Colonic mucosa (tissue), 4 donors: ENCODE measurements at regions not wholly inside any gene's neighbourhood (a gene's known extent, or its start where the extent isn't known, plus 50 kb on each side); places are given as distances from the start of the nearest gene placed in this dataset.
A peak's percentile ranks its signal among the peaks of the same experiment; 100 is the strongest.

Experiments
- DNase-seq: peaks from one replicate; pipeline ENCODE4 v3.0.0-alpha.2; 2020
- H3K27ac ChIP-seq: fragments of 200-600 bp; one replicate; pipeline ENCODE4 v1.8.0; 2021
- H3K27me3 ChIP-seq: fragments of 200-600 bp; one replicate; pipeline ENCODE4 v1.8.0; 2021
- H3K36me3 ChIP-seq: fragments of 200-600 bp; one replicate; pipeline ENCODE4 v1.8.0; 2021
- H3K4me1 ChIP-seq: fragments of 200-600 bp; one replicate; pipeline ENCODE4 v1.8.0; 2021; ENCODE audit warnings: mild to moderate bottlenecking
- H3K4me3 ChIP-seq: fragments of 200-600 bp; one replicate; pipeline ENCODE4 v1.8.0; 2021
- H3K9ac ChIP-seq, 2 donors: one replicate each; pipeline ENCODE4 v1.7.0; 2013; ENCODE audit warnings: control low read depth in 2 of 2, low read depth in 2 of 2, low read length in 2 of 2
- H3K9me3 ChIP-seq: fragments of 200-600 bp; one replicate; pipeline ENCODE4 v1.8.0; 2021
- CTCF ChIP-seq: fragments of 200-600 bp; IDR thresholded peaks from one replicate; pipeline ENCODE4 v1.8.0; 2022; ENCODE audit warnings: antibody characterized with exemption, mild to moderate bottlenecking
- intact Hi-C: fragments of 100-400 bp; cut with DNase I; formaldehyde crosslinking; loops from one replicate; pipeline ENCODE4 v1.14.1; 2022
- donor health status: healthy.
- donor health status: DM: no; HTN: no; CAD: no.
- donor health status: DM: no; HTN: no; CAD: no.

GRCh38 chr1:234683127-234683860 lies 73.3 kb upstream of the IRF2BP2 start:
- Histone ChIP-seq H3K9me3 (no peaks in the 10 kb centered on the region), H3K27me3 (no peaks in the 10 kb centered on the region), H3K36me3 (no peaks in the 10 kb centered on the region), H3K9ac (no peak overlapping the region), H3K4me1 (no peaks in the 10 kb centered on the region), H3K4me3 (no peak overlapping the region), H3K27ac (no peak overlapping the region)
- no peak for TF ChIP-seq CTCF
- intact Hi-C loops: no loop called here
- DNase-seq: no peak

DNA sequence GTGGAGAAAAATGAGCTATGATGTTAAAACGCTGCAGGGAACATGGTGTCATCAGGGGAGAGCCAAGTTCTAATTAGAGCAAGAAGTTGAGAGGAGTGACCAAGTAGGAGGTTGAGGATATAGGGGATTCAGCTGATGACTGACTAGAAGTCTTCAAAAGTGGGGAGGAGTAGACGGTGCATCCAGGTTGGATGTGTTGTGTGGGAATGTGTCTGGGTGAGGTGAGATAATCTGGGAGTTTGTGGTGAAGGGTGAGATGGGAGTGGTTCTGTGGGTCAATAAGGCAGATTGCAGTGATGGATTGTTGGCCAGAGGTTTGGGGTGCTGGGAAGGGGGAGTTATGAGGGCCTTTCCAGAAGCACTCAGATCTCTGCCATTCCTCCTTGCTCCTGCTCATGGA lies 72.0 kb upstream of the IRF2BP2 start:
- H3K27ac ChIP-seq: no peak overlapping the region
- DNase-seq: no peak
- TF ChIP-seq CTCF: no peak
- no peaks in the 10 kb centered on the region for H3K9me3 ChIP-seq
- no peak overlapping the region for H3K4me3 ChIP-seq
- no peaks in the 10 kb centered on the region for H3K27me3 ChIP-seq
- intact Hi-C loops: no loop called here
- no peaks in the 10 kb centered on the region for H3K36me3 ChIP-seq
- H3K9ac ChIP-seq: no peak overlapping the region
- H3K4me1 ChIP-seq: no peaks in the 10 kb centered on the region

- TF ChIP-seq CTCF: no peak
- intact Hi-C loops: no loop called here
- H3K36me3 ChIP-seq: no peaks in the 10 kb centered on the region
- DNase-seq: no peak
- no peak overlapping the region for H3K9ac ChIP-seq
- no peaks in the 10 kb centered on the region for H3K27me3 ChIP-seq
- no peak overlapping the region for H3K4me3 ChIP-seq
- H3K9me3 ChIP-seq: no peaks in the 10 kb centered on the region
- H3K27ac ChIP-seq: no peak overlapping the region
- H3K4me1 ChIP-seq: no peaks in the 10 kb centered on the region
These were observed 71.1 kb upstream of the IRF2BP2 start for GRCh38 chr1:234681065-234681464.

- no peak for TF ChIP-seq CTCF
- H3K4me1 ChIP-seq: no peaks in the 10 kb centered on the region
- no peaks in the 10 kb centered on the region for H3K27me3 ChIP-seq
- DNase-seq: no peak
- no peak overlapping the region for H3K4me3 ChIP-seq
- H3K36me3 ChIP-seq: no peaks in the 10 kb centered on the region
- intact Hi-C loops: no loop called here
- no peaks in the 10 kb centered on the region for H3K9me3 ChIP-seq
- no peak overlapping the region for H3K27ac ChIP-seq
- no peak overlapping the region for H3K9ac ChIP-seq
These were observed 70.4 kb upstream of the IRF2BP2 start for GRCh38 chr1:234680331-234680904.

- Histone ChIP-seq H3K27ac (no peak overlapping the region), H3K27me3 (no peaks in the 10 kb centered on the region), H3K4me3 (no peak overlapping the region), H3K9ac (peak overlapping the region; percentile 33 to 53), H3K4me1 (no peaks in the 10 kb centered on the region), H3K9me3 (no peaks in the 10 kb centered on the region), H3K36me3 (no peaks in the 10 kb centered on the region)
- no peak for TF ChIP-seq CTCF
- DNase-seq: peak; percentile 86
- intact Hi-C loops: no loop called here
These were observed 66.2 kb upstream of the IRF2BP2 start for GRCh38 chr1:234676103-234676594.
